ENCODE measurements at regions not wholly inside any gene's neighbourhood (a gene's known extent, or its start where the extent isn't known, plus 50 kb on each side); places are given as distances from the start of the nearest gene placed in this dataset.
"Not testable (repeated sequence)": the region's sequence is repeated elsewhere in the genome, so short reads cannot be mapped to it uniquely, and the experiment has no call there.

DNA sequence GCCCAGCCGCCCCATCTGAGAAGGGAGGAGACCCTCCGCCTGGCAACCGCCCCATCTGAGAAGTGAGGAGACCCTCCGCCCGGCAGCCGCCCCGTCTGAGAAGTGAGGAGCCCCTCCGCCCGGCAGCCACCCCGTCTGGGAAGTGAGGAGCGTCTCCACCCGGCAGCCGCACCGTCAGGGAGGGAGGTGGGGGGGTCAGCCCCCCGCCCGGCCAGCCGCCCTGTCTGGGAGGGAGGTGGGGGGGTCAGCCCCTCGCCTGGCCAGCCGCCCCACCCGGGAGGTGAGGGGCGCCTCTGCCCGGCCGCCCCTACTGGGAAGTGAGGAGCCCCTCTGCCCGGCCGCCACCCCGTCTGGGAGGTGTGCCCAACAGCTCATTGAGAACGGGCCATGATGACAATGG is 59.9 kb upstream of the ME3 start:
- TF ChIP-seq CTCF, POLR2A (IDR thresholded peaks at IDR 0.05): not testable (repeated sequence)
